GM19351 (cell line): ENCODE measurements at regions not wholly inside any gene's neighbourhood (a gene's known extent, or its start where the extent isn't known, plus 50 kb on each side); places are given as distances from the start of the nearest gene placed in this dataset.
"Not testable (repeated sequence)": the region's sequence is repeated elsewhere in the genome, so short reads cannot be mapped to it uniquely, and the experiment has no call there.

Source experiments
- ATAC-seq: cut with Tn5 transposase; IDR thresholded peaks from one replicate; pipeline ENCODE4 v1.9.1; 2021; ENCODE audit warnings: mild to moderate bottlenecking, moderate library complexity; ENCODE audit not compliant: unreplicated experiment

DNA sequence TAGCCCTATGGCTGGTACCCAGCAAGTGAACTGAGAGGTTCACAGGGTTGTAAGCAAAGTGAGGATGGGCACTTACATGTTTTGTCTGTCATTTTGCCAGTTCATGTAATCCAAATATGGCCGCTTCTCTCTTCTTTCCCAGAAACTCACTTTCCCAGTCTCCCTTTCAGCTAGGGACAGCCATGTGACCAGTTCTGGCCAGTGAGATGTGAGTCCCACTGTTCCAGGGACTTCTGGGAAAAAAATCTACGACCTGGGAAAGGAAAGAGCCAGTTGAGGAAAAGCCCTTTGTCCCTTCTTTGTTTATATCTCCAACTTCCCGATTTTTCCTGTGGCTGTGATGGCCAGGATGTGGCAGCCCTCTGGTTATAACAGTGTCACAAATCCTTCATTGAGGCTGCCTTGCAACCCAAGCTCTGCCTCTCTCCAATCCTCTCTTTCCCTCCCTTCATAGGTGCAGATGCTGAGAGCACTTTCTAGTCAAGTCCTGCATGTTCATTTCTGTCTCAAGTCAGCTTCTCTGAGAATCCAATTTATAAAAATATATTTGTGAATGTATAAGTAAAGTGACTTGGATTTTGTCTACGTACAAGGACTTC lies 148.6 kb upstream of the ZFP64 start:
- no peak for ATAC-seq

DNA sequence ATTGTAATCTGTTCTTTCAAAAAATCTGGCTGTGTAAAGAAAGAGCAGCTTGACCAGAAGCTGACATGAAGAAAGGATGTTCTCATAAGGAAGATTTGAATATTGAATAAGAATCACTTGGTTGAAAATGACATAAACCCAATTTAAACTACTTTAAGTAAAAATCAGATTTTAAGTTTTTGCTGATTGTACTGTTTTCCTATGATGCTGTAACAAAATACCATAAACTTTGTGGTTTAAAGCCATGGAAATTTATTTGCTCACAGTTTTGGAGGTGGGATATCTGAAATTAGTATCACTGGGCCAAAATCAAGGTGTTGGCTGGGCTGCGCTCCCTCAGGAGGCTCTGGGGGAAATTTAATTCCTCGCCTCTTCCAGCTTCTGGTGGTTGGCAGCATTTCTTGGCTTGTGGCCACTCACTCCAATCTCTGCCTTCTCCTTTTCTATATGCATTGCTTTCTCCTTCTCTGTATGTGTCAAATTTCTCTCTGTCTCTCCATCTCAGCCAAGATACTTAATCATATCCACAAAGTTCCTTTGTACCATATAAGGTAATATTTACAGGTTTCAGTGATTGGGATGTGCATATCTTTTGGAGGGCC lies 141.2 kb upstream of the ZFP64 start:
- ATAC-seq: no peak

DNA sequence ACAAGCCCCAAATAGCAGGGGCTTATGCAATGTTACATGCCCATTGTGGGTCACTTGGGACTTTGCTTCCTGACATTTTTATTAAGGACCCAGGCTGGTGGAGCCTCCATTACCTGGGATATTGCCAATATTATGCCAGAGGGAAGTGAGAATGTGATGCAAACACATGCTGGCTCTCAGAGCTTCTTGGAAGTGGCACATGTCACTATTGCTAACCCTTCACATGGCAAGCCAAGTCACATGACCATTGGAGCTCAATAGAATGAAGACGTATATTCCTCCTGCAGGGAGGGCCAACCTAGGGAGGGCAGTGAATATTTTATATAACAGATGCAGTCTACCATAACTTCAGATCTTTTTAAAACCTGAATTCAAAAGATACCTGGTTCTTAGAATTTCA lies 140.7 kb upstream of the ZFP64 start:
- ATAC-seq: no peak

DNA sequence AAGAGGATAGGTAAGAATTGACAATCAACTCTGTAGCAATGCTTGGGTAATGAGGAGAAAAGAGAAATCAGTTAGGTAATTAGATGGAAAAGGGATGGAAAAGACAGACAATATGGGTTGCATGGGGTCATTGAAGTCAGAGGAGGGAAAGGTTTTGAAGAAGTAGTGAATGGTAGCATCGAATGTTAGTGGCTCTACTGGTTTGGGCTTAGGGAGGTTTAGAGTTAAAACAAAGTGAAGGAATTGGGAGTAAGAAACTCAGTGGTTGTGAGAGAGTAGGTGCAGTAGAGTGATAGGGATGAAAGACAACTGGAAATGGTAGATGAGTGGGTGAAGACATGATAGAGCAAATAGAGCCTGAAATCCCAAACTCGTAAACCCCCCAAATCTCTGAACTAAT lies 140.1 kb upstream of the ZFP64 start:
- no peak for ATAC-seq

DNA sequence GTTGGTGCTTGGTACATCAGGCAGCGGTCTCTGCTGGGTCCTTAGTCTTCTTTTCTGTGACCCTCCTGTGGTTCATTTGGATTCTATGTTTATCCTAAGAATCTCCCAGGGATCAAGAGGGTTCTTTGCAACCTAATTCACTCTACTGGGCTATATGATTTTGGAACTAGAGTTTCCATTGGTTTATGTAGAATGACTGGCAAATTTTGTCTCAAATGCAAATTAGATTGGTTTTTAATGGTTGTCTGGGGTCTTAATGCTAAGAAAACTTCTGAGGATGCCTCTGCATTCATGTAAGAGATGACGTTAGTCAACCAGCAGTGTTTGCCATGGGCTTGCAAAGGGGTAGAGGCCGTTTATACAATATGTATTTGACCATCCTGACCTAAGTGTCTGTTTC lies 129.8 kb upstream of the ZFP64 start:
- ATAC-seq: no peak

DNA sequence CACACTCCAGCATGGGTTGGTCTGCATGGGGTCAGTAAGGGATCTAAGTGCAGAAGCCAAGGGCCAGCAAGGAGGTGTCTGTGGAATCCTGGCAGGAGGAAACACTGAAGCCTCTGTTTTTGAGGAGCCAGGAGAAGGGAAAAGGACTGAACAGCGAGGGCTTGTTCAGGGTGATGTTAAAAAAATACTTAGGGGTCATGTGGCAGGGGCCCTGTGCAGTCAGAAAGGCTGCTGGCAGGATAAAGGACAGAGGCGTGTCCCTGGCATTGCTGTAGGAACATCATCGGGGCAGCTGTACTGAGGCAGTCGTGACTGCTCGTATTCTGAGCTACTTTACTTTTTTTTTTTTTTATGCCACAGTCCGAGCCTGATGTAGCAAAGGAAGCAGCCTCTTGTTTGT lies 127.1 kb upstream of the ZFP64 start:
- no peak for ATAC-seq

DNA sequence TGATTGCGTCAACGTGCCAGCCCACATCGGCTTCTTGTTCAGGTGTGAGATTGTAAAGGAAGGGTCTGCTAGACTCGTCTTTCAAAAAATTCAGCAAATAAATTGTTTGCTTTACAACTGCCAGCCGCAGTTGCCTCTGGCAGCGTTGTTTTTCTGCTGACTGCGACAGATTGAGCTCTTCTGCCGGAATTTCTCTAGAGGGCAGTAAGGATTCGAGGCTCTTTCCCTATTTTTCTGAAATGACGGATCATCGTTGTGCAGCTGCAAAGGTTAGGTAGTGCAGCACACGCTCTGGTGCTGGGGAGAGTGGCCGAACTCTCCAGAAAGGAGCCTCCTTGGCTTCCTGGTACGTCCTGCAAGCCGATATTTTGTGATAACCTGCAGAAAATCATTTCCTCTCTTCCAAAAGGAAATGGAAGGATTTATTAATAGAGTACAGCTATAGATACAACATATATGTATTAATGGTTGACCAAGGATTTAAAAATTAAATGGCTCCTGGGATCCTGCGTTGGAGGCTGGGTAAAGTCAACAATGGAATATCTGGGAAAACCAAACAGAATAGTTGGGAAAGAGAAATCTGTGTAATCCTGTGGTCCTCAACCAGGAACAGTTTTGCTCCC lies 121.9 kb upstream of the ZFP64 start:
- ATAC-seq: no peak

DNA sequence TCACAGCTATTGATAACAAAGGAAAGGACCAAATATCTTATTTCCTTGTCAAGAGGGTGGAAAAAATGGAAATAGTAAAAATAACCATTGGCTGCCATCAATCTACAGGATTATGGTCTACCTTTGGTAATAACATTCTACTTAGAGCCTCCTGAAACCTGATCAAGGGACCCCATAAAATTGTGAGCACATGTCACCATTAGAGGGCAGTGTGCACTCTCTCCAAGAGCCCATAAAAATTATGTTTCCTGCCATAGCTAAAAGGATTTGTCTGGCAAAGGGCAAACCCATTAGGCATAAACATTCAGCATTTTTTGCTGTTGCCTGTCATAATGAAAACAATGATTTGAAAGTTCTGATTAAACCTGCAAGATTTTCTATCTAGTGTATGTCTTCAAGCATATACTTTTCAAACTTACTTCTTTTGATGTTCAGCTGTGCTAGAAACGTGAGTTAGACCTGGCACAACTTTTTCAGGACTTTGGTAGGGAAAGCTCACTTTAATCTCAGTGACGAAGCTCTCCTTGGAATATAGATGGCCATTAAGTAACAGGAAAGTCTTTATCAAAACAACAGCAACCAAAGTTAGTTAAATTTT lies 120.7 kb upstream of the ZFP64 start:
- ATAC-seq: no peak

DNA sequence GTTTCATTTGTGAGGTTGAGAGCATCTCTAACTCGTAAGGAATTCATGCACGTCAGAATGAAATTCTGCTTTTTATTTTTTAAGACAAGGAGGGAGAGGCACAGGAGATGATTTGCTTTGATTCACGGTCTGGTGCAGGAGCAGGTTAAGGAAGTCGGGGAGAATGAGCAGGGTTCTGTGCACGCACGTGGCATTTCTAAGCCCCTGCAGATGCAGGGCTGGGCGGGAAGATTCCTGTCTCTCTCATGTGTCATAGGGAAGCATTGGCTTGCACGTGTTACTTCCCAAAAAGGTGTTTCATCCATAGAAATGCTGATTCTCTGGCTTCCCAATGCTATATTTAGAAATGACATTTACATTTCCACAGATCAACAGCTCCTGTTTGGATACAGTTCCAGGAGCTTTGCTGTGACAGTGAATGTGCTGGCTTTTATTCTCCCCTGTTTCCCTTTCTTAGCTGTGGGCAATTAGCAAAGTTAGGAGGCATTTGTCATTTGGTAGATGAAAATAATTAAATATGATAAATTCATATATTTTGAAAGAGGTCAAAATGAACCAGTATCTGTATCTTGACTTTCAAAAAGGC lies 119.7 kb upstream of the ZFP64 start:
- ATAC-seq: no peak

DNA sequence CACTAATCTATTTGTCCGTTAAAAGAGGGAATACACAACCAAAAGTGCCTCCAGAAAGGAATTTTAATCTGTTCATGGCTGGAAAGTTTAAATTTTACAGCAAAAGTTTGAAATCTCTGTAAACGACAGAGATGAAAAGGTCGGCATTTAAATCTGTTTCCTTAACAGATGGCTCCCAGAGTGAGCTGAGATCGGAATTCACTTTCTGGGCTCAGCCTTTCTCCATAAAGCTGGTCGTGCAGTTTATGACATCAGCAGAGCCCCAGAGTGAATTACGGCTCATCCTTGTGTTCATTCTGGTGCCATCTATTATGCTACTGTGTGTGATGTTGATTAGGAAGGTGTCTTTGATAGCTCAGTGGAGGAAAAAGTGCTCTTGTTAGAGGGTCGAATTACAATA lies 117.6 kb upstream of the ZFP64 start:
- no peak for ATAC-seq

DNA sequence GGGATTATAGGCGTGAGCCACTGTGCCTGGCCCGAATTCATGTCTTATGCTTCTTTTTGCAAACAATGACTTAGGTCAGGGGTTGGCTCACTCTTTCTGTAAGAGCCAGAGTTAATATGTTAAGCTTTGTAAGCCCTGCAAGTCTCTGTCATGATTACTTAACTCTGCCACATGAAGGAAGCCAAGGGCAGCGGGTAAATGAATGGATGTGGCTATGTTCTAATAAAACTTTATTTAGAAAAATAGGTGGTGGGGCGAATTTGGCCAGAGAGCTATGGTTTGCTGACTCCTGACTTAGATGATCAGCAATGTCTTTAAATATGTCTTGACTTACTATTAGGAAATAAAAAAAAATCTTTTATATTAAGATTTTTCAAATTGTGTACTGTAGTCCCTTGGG lies 114.9 kb upstream of the ZFP64 start:
- no peak for ATAC-seq

DNA sequence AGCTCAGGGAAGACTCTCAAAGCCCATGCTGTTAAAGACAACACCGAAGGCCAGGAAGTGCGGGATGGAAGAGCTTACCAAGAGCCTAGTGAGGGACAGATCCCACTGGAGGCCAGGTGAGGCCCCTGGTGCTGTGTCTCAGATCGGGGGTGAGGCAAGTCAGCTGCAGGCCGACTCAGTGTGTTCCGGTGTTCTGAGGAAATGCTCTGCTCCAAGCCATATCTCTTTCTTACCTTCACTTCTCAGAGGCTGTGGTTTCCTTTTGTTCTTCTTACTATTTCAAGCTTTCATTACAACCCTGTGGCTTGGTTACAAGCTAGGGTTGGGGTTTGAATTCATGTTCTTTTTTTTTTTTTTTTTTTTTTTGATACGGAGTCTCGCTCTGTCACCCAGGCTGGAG lies 114.3 kb upstream of the ZFP64 start:
- no peak for ATAC-seq

DNA sequence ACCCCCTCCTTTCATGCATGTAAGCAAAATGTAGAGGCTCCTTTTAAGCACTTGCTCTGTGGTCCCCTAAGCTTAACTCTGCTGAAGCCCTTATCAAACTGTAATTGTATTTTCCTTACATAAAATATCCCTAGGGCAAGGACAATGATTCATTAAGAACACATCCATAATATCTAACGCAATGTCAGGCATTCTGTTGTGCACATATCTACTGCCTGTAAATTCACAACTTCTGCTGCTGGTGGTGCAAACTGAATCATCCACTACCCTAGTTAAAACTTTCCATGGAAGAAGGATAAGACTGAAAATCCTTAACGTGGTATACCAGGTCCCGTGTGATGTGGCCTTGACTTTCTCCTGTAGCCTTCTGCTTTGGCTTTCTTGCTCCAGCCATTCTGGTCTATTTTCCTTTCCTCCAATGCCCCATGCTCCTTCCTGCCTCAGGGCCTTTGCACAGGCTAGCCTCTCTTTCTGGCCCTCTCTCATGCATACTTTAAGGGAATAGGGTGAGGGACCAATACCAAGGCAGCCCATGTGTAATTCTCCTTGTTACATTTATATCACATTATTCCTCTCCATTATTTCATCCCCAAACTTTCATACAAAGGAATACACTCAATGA lies 113.6 kb upstream of the ZFP64 start:
- ATAC-seq: no peak

DNA sequence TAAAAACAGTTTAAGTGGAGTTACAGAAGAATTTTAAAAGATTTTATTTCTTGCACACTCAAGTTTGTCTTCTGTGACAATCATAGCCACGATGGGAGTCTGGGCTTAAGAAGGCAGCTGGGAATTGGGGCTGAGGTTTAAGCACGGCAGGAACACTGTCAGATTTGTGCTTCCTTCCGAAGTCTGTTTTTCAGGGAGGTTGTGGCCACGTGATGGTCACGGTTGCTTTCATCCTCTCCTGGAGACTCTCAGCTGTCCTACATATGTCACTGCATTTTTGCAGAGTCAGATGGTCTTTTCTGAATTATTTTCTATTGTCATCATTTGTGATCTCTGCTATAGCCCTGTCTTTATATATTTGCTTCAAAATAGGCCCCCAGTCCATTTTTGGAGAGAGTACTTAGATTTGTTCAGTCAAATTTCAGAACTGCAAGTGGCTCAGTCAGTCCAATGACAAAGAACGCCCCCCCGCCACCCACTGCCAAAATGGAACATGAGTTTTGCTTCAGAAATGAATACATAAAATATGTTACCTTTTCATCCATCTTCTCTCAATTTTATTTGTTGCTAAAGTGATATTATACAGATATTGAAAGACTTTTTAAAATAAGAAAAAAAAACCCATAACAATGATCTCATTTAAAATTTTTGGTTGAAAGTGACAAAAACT lies 111.8 kb upstream of the ZFP64 start:
- no peak for ATAC-seq

DNA sequence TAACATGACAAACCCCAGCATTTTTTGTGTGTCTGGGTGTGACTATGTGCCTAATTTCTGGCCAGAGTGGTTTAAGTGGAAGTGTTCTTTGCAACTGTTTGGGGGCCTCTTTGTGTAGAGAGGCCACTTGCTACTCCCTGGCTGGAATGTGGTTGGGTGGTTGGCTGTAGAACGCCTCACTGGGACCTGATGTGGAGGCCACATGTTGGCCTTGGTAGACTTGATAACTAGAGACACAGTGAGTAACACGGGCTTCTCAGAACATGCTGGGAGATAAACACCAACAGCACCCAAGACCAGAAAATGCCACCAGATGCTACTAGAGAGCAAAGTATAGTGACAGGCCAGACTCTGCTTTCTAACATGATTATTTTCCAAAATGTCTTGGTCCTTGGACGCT lies 111.2 kb upstream of the ZFP64 start:
- ATAC-seq: no peak

DNA sequence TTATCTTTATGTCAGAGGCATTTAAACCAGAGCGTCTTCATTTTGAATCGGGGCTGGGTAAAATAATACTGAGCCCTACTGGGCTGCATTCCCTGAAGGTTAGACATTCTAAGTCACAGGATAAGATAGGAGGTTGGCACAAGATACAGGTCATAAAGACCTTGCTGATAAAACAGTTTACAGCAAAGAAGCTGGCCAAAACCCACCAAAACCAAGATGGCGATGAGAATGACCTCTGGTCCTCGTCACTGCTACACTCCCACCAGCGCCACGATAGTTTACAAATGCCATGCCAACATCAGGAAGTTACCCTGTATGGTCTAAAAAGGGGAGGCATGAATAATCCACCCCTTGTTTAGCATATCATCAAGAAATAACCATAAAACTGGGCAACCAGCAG lies 110.5 kb upstream of the ZFP64 start:
- ATAC-seq: not testable (repeated sequence)

DNA sequence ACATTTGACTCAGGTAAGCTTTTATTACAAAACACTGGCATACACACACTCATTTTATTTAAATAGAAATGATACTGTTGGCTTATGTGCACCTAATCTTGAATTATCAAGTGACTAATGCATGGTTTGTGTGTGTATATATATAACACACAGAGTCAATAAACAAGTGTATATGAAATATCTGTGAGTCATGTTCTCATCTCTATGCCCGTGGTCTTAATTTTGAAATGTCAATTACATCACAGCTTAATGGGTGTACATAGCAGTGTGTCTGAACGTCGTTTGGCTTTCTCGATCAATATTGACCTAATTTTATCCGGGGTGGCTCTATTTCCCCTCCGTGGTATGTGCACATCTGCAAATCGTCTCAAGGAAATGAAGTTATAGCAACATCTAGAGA lies 104.0 kb upstream of the ZFP64 start:
- ATAC-seq: no peak

DNA sequence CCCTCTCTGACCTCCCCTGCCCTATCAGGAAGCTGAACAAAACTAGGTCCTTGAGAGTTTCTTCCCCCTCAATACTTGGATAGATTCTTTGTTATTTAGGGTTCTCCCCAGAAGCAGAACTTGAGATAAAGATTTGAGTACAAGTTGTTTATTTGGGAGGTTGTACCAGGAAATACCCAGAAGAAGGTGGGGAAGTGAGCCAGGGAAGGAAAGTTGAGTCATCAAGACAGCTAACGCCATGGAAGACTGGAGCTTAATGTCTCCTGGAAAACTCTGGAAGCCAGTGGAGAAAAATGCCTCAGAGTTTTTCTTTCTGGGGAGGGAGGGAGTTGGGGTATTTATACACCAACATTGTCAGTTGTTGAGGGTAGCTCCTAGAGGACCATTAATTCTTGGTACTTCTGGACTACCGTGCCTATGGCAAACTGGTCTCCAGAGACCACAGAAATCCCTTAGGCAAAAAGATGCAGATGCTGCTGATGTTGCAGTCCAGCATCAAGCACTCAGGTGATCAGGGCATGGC lies 102.6 kb upstream of the ZFP64 start:
- no peak for ATAC-seq

DNA sequence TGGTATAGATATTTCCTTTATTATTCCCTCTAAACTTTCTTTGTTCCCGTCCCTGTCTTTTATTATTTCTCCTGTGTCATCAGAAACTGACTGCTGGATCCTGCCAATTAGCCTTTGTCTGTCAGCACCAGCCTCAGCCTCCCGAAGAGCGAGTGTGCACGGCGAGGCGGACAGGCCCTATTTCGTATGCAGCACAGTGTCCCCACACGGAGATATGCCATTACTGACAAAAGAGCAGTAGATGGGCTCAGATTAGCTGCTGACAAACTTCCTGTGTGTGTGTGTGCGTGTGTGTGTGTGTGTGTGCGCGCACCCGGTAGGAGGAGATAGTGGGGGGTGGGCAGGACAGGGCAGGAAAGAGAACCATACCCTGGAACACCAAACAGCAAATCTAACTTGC lies 99.5 kb upstream of the ZFP64 start:
- ATAC-seq: no peak

DNA sequence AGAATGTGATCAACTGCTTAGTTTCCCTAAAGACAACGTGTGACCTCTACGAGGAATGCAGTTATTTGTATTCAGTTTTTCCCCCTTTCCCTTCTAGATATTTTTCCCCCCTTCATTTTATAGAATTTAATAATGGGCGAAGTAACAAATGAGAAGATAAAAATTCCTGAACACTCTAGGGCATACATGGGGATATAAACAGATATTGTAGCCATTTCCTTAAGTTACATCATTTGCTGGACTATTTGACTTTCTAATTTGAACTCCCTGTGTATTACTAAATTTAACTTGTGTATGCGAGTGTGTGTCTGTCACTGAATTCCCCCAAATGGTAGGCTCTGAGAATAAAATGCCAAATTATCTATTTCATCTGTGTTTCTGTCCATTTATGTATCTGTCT lies 99.0 kb upstream of the ZFP64 start:
- no peak for ATAC-seq
